Right atrium auricular region (tissue), 2 donors: ENCODE measurements at regions not wholly inside any gene's neighbourhood (a gene's known extent, or its start where the extent isn't known, plus 50 kb on each side); places are given as distances from the start of the nearest gene placed in this dataset.

Experiments
- DNase-seq: peaks from one replicate; pipeline ENCODE4 v3.0.0-alpha.2; 2019; ENCODE audit warnings: low spot score
- H3K27ac ChIP-seq, 2 donors: fragments of 200-600 bp; sonication (generic); 1 replicate in 1 of 2; 2 replicates in 1 of 2; pipeline ENCODE4 v1.5.1; 2016 to 2019
- H3K27me3 ChIP-seq, 2 donors: fragments of 200-600 bp; sonication (generic); one replicate each; pipeline versions ENCODE4 v1.5.1 to v1.6.0; 2017 to 2019
- H3K36me3 ChIP-seq: fragments of 200-600 bp; sonication (generic); one replicate; pipeline ENCODE4 v1.5.1; 2016
- H3K4me1 ChIP-seq, 2 donors: fragments of 200-600 bp; sonication (generic); one replicate each; pipeline versions ENCODE4 v1.5.1 to v1.6.0; 2017 to 2019
- H3K4me3 ChIP-seq, 2 donors: fragments of 200-600 bp; sonication (generic); 1 replicate in 1 of 2; 2 replicates in 1 of 2; pipeline ENCODE4 v1.5.1; 2017 to 2019; ENCODE audit warnings: mild to moderate bottlenecking in 1 of 2, moderate library complexity in 1 of 2
- H3K9me3 ChIP-seq, 2 donors: fragments of 200-600 bp; sonication (generic); one replicate each; pipeline ENCODE4 v1.5.1; 2019
- CTCF ChIP-seq, 2 donors: fragments of 200-600 bp; sonication (generic); IDR thresholded peaks; one replicate each; pipeline ENCODE4 v1.5.1; 2019; ENCODE audit warnings: antibody characterized with exemption in 2 of 2

DNA sequence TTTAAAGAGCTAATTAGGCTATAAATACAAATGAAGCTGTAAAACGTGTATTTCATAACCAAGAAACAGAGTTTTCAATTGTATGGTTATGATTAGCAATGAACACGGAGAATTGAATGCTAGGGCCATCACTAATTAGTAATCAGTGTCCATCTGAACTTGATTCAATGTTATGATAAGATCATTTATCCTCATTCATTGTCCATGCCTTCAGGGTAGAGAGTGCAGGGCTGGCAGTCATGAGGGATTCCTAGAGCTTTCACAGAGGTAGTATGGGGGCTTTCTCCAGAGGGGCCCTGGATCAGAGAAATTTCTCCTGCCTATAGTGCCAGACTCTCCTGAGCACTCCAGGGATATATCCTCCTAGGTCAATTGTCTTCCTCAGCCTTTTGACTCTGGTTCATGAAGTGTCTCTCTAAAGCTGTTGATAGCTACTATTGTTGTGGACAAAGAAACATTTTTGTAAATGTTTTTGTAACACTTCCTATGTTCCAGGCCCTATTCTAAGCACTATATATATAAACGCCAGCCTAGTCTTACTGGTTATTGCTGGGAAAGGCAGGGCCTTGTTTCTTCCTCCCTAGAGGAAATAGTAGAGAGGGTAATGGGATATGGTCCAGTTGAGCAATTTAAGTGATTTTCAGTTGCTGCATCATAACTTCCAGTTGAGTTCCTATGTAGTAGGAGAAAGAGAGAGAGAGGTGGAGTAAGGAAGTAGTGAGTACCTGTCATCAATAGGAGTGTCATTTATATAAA is 249.0 kb downstream of the NFKBIZ start:
- Histone ChIP-seq H3K4me1 (no peaks in the 10 kb centered on the region), H3K4me3 (no peak overlapping the region), H3K9me3 (no peaks in the 10 kb centered on the region), H3K27me3 (no peaks in the 10 kb centered on the region), H3K36me3 (no peaks in the 10 kb centered on the region), H3K27ac (no peak overlapping the region)
- no peak for TF ChIP-seq CTCF (IDR thresholded peaks at IDR 0.05)
- DNase-seq, result no peak

DNA sequence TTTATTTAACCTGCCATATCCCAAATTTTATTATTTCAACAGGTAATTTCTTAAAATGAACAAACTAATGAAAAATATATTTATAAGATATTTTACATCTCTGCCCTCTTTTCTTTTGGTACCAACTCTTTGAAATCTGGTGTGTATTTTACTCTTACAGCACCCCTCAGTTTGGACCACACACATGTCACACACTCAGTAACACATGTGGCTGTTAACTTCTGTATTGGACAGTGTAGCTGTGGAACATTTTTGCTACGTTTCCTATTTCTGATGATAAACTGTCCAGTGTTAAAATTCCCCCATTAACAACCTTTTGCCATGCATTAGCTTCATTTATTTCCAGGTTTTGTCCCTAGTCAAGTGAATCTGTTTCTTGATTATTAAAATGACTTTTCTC is 250.6 kb downstream of the NFKBIZ start:
- no peak overlapping the region for H3K4me3 ChIP-seq
- H3K27ac ChIP-seq, result no peak overlapping the region

DNA sequence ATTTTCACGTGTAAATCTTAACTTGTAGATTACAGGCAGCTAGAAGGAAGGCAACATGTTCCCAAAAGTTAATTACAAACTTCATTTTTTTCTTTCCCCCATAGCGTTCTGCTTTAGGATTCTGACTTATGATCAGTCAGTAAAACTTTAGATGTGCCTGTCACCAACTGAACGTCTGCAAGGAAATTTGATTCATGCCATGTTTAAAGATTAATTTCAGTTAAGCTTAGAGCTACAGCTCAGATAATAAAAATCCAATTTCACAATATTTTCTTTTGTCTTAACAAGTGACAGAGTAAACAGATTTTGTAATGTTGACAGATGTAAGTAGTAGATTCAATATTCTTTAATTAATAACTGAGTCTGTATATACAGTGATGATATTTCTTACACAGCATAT is 253.1 kb downstream of the NFKBIZ start:
- H3K4me3 ChIP-seq, result no peak overlapping the region
- peaks cover 0 to 4% of the 10 kb centered on the region in 2 donors for H3K9me3 ChIP-seq
- no peaks in the 10 kb centered on the region for H3K27me3 ChIP-seq
- DNase-seq, result no peak
- H3K36me3 ChIP-seq, result no peaks in the 10 kb centered on the region
- H3K27ac ChIP-seq, result no peak overlapping the region
- no peaks in the 10 kb centered on the region for H3K4me1 ChIP-seq
- TF ChIP-seq CTCF (IDR thresholded peaks at IDR 0.05), result no peak

More for the DNA sequence above, 250.6 kb downstream of the NFKBIZ start:
- Histone ChIP-seq H3K36me3 (no peaks in the 10 kb centered on the region), H3K27me3 (no peaks in the 10 kb centered on the region), H3K4me1 (no peaks in the 10 kb centered on the region), H3K9me3 (no peaks in the 10 kb centered on the region)
- no peak for DNase-seq
- no peak for TF ChIP-seq CTCF (IDR thresholded peaks at IDR 0.05)

GRCh38 chr3:102104033-102104432 is 254.7 kb downstream of the NFKBIZ start:
- Histone ChIP-seq H3K9me3 (peaks cover 0 to 12% of the 10 kb centered on the region in 2 donors), H3K27me3 (no peaks in the 10 kb centered on the region), H3K36me3 (no peaks in the 10 kb centered on the region), H3K27ac (no peak overlapping the region), H3K4me3 (no peak overlapping the region), H3K4me1 (no peaks in the 10 kb centered on the region)
- no peak for TF ChIP-seq CTCF (IDR thresholded peaks at IDR 0.05)
- DNase-seq, result no peak

GRCh38 chr3:102105193-102105592 is 255.9 kb downstream of the NFKBIZ start:
- H3K9me3 ChIP-seq, result peaks cover 0 to 12% of the 10 kb centered on the region in 2 donors
- H3K4me3 ChIP-seq, result no peak overlapping the region
- H3K36me3 ChIP-seq, result no peaks in the 10 kb centered on the region
- TF ChIP-seq CTCF (IDR thresholded peaks at IDR 0.05), result no peak
- no peak for DNase-seq
- no peaks in the 10 kb centered on the region for H3K4me1 ChIP-seq
- no peak overlapping the region for H3K27ac ChIP-seq
- H3K27me3 ChIP-seq, result no peaks in the 10 kb centered on the region
